ENCODE measurements at regions not wholly inside any gene's neighbourhood (a gene's known extent, or its start where the extent isn't known, plus 50 kb on each side); places are given as distances from the start of the nearest gene placed in this dataset.
A peak's percentile ranks its signal among the peaks of the same experiment; 100 is the strongest.

GRCh38 chr13:50122455-50122854 is 107.2 kb downstream of the KCNRG start:
- no CpG with 5 or more reads among the region's 1 CpG for WGBS, 2 experiments (ENCODE audit: extremely low coverage in 2 of 2, insufficient read length in 1 of 2)
- CTCF ChIA-PET: no interaction called here
- no peak overlapping the region for H4K5ac ChIP-seq (ENCODE audit: low read depth, low read length)
- no peak overlapping the region for H3K9ac ChIP-seq (ENCODE audit: low read depth, low read length)
- H3K9me1 ChIP-seq (ENCODE audit: insufficient read depth, low read length): peaks cover 11% of the 10 kb centered on the region
- H2AK5ac ChIP-seq (ENCODE audit: low read depth, low read length): no peak overlapping the region; the same call in 1 of the 2 replicates
- BruUV-seq (replicated peaks): no TSS peak
- H4K20me1 ChIP-seq (ENCODE audit: insufficient read depth, low read length): peaks cover 19% of the 10 kb centered on the region; the same call in 1 of the 2 replicates
- H3K9me3 ChIP-seq (ENCODE audit: control insufficient read depth, insufficient read depth, low read length): no peaks in the 10 kb centered on the region
- DNase-seq (no peak), ATAC-seq (ENCODE audit: low read depth) (no peak)
- H3K27me3 ChIP-seq (ENCODE audit: control insufficient read depth, insufficient read depth, low read length): no peaks in the 10 kb centered on the region
- H3K36me3 ChIP-seq (ENCODE audit: control insufficient read depth, insufficient read depth, low read length): peaks cover 5% of the 10 kb centered on the region; the same call in 1 of the 2 replicates
- no peak overlapping the region for H2BK120ac ChIP-seq (ENCODE audit: low read depth, low read length)
- intact Hi-C loops (cut with micrococcal nuclease) (loop anchor here (10.0 kb wide), 2 partner anchors 292 to 792 kb away; no protein-coding TSS in a partner anchor), dilution Hi-C loops (cut with HindIII; ENCODE audit: low sequenced_read_pairs, unreplicated experiment) (no loop called here), in situ Hi-C loops (cut with MboI; ENCODE audit: low sequenced_read_pairs) (no loop called here)
- TF ChIP-seq POLR2A (IDR thresholded peaks at IDR 0.05; ENCODE audit: low read depth, low read length) (no peak), MAFK (IDR thresholded peaks at IDR 0.05; ENCODE audit: low read depth, low read length) (no peak), RCOR1 (IDR thresholded peaks at IDR 0.05; ENCODE audit: insufficient replicate concordance, low read length) (no peak), MAZ (IDR thresholded peaks at IDR 0.05; ENCODE audit: borderline replicate concordance, low read depth, low read length) (no peak), FOS (IDR thresholded peaks at IDR 0.05; ENCODE audit: low read depth, low read length) (no peak), NFE2L2 (IDR thresholded peaks at IDR 0.05; ENCODE audit: low read depth, low read length) (no peak), RFX5 (IDR thresholded peaks at IDR 0.05; ENCODE audit: low read depth, low read length) (no peak), RAD21 (IDR thresholded peaks at IDR 0.05; ENCODE audit: low read length) (no peak), CHD1 (IDR thresholded peaks at IDR 0.05; ENCODE audit: low read depth, low read length) (no peak)
- TF ChIP-seq, protein P1, sequence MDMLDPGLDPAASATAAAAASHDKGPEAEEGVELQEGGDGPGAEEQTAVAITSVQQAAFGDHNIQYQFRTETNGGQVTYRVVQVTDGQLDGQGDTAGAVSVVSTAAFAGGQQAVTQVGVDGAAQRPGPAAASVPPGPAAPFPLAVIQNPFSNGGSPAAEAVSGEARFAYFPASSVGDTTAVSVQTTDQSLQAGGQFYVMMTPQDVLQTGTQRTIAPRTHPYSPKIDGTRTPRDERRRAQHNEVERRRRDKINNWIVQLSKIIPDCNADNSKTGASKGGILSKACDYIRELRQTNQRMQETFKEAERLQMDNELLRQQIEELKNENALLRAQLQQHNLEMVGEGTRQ (IDR thresholded peaks at IDR 0.05; ENCODE audit: low read depth, low read length): no peak
- H3K79me1 ChIP-seq (ENCODE audit: low read depth in 1 of 2, low read length in 2 of 2): peaks cover 17 to 41% of the 10 kb centered on the region in 2 experiments
- H2BK15ac ChIP-seq (ENCODE audit: low read depth, low read length): no peak overlapping the region
- no peak overlapping the region; the same call in 1 of the 2 replicates for H3K4ac ChIP-seq (ENCODE audit: low read depth, low read length)
- no peak overlapping the region for H3K4me2 ChIP-seq (ENCODE audit: low read depth, low read length)
- H4K91ac ChIP-seq (ENCODE audit: insufficient read depth, low read depth, low read length): no peak overlapping the region
- H2AFZ ChIP-seq (replicated peaks; ENCODE audit: low read length, poor library complexity): no peak overlapping the region
- H2BK5ac ChIP-seq (ENCODE audit: low read depth, low read length, poor library complexity, severe bottlenecking): no peak overlapping the region
- H3K18ac ChIP-seq (ENCODE audit: low read depth, low read length): no peak overlapping the region
- H3K4me1 ChIP-seq (ENCODE audit: control insufficient read depth, insufficient read depth, low read length): peaks cover 7% of the 10 kb centered on the region
- no peak overlapping the region for H3K56ac ChIP-seq (ENCODE audit: extremely low read depth, insufficient read depth, low read length)
- 0 out of 4 replicates have a peak overlapping the region, but pooled peaks of 1 of the 2 experiments have one; percentile 0 for H4K8ac ChIP-seq (ENCODE audit: low read depth in 2 of 2, low read length in 2 of 2)
- POLR2A ChIA-PET (ENCODE audit: unreplicated experiment): no interaction called here
- H2BK20ac ChIP-seq (ENCODE audit: low read depth, low read length): no peak overlapping the region
- no peak overlapping the region for H3K27ac ChIP-seq (ENCODE audit: insufficient read depth, low read length)
- H3K23ac ChIP-seq (ENCODE audit: low read depth, low read length): peak overlapping the region; percentile 38; the same call in 1 of the 2 replicates
- no peak overlapping the region for H3K4me3 ChIP-seq (ENCODE audit: insufficient read depth, low read depth, low read length)
- peak overlapping the region; percentile 14; the same call in 1 of the 2 replicates for H3K14ac ChIP-seq (replicated peaks; ENCODE audit: low read depth, low read length)
- H2AK9ac ChIP-seq (replicated peaks; ENCODE audit: low read depth, low read length, poor library complexity): no peak overlapping the region
